ENCODE measurements at regions not wholly inside any gene's neighbourhood (a gene's known extent, or its start where the extent isn't known, plus 50 kb on each side); places are given as distances from the start of the nearest gene placed in this dataset.

GRCh38 chr20:24742989-24743388, 206.1 kb upstream of the CST7 start:
- TF ChIP-seq, protein P1, sequence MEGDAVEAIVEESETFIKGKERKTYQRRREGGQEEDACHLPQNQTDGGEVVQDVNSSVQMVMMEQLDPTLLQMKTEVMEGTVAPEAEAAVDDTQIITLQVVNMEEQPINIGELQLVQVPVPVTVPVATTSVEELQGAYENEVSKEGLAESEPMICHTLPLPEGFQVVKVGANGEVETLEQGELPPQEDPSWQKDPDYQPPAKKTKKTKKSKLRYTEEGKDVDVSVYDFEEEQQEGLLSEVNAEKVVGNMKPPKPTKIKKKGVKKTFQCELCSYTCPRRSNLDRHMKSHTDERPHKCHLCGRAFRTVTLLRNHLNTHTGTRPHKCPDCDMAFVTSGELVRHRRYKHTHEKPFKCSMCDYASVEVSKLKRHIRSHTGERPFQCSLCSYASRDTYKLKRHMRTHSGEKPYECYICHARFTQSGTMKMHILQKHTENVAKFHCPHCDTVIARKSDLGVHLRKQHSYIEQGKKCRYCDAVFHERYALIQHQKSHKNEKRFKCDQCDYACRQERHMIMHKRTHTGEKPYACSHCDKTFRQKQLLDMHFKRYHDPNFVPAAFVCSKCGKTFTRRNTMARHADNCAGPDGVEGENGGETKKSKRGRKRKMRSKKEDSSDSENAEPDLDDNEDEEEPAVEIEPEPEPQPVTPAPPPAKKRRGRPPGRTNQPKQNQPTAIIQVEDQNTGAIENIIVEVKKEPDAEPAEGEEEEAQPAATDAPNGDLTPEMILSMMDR (IDR thresholded peaks at IDR 0.05): no peak
- TF ChIP-seq POLR2A (IDR thresholded peaks at IDR 0.05): no peak

Data from gastroesophageal sphincter (tissue), 3 donors.